Keratinocyte (primary cell): ENCODE measurements at regions not wholly inside any gene's neighbourhood (a gene's known extent, or its start where the extent isn't known, plus 50 kb on each side); places are given as distances from the start of the nearest gene placed in this dataset.

Source experiments
- EZH2 ChIP-seq: IDR thresholded peaks from one replicate; pipeline ENCODE4 v1.6.1; 2012; ENCODE audit warnings: inconsistent platforms, mild to moderate bottlenecking, low read length, moderate library complexity
- TF ChIP-seq, protein P1 (sequence below), 3 experiments: IDR thresholded peaks in 1 of 3; conservative IDR thresholded peaks in 1 of 3; optimal IDR thresholded peaks in 1 of 3; 2 replicates in 2 of 3; 3 replicates in 1 of 3; pipeline versions ENCODE3 to v1.5.1; 2011; ENCODE audit warnings: low read length in 3 of 3, mild to moderate bottlenecking in 3 of 3, moderate library complexity in 2 of 3, control low read depth in 1 of 3, inconsistent platforms in 1 of 3; ENCODE audit not compliant: insufficient read depth in 2 of 3; ENCODE audit errors: extremely low read depth in 1 of 3

GRCh38 chrX:142503967-142504643, 299.0 kb upstream of the MAGEC2 start:
- TF ChIP-seq, protein P1, sequence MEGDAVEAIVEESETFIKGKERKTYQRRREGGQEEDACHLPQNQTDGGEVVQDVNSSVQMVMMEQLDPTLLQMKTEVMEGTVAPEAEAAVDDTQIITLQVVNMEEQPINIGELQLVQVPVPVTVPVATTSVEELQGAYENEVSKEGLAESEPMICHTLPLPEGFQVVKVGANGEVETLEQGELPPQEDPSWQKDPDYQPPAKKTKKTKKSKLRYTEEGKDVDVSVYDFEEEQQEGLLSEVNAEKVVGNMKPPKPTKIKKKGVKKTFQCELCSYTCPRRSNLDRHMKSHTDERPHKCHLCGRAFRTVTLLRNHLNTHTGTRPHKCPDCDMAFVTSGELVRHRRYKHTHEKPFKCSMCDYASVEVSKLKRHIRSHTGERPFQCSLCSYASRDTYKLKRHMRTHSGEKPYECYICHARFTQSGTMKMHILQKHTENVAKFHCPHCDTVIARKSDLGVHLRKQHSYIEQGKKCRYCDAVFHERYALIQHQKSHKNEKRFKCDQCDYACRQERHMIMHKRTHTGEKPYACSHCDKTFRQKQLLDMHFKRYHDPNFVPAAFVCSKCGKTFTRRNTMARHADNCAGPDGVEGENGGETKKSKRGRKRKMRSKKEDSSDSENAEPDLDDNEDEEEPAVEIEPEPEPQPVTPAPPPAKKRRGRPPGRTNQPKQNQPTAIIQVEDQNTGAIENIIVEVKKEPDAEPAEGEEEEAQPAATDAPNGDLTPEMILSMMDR (optimal IDR thresholded peaks at IDR 0.05 in 1 of 3, IDR thresholded peaks at IDR 0.05 in 1 of 3, conservative IDR thresholded peaks at IDR 0.05 in 1 of 3; ENCODE audit: extremely low read depth in 1 of 3, insufficient read depth in 2 of 3, low read length in 3 of 3) = no peak
- no peak for TF ChIP-seq EZH2
